ENCODE measurements at regions not wholly inside any gene's neighbourhood (a gene's known extent, or its start where the extent isn't known, plus 50 kb on each side); places are given as distances from the start of the nearest gene placed in this dataset.

DNA sequence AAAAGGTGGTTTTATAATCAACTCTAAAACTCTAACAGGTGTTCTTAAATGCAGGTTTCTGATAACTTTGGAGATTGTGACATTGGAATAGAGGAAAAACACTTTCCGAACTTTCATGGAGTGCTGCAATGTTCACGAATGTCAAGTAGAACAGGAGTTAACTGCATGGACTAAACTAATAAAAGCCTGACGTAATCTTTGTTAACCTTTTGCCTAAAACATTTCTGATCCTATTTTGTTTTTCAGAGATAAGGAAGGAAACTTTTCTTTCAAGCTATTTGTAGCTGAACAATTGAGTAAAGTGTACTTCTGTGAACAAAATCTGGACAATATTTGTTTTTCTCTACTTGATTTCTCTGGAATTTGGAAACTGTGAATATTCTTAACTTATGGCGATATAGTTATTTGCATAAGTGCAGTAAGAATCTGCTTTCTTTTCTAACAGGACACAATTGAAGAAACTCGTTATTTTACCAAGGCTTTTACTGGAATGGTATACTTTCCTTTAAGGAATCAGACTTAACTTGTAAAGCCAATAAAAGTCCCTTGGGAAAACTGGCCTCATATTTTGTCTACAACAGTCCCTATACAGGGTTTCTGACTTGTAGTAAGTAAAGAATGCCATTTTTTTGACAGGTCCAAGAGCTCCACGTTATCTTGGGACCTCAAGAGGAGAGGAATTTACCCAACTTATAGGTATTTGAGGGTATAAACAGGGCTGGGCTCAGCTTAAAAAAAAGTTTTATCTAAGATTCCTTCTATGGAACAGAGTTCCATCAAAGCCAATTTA, 154.7 kb downstream of the NXNL2 start:
- H3K9me3 ChIP-seq = peaks cover 0 to 11% (median 6%) of the 10 kb centered on the region in 8 donors
- no peaks in the 10 kb centered on the region for H3K4me1 ChIP-seq

DNA sequence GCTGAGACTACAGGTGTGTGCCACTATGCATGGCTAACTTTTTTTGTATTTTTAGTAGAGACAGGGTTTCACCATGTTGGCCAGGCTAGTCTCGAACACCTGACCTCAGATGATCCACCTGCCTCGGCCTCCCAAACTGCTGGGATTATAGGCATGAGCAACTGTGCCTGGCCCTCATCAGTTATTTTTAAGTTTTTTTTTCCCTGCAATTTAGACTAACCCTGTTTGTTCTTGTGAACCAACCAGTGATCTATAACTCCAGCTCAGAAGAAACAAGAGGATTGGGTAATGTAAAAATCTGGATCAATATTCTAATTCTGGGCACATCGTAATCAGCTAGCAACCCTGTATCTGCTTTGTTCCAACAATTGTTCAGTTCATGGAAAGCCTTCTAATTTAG, 155.7 kb downstream of the NXNL2 start:
- TF ChIP-seq, protein P1, sequence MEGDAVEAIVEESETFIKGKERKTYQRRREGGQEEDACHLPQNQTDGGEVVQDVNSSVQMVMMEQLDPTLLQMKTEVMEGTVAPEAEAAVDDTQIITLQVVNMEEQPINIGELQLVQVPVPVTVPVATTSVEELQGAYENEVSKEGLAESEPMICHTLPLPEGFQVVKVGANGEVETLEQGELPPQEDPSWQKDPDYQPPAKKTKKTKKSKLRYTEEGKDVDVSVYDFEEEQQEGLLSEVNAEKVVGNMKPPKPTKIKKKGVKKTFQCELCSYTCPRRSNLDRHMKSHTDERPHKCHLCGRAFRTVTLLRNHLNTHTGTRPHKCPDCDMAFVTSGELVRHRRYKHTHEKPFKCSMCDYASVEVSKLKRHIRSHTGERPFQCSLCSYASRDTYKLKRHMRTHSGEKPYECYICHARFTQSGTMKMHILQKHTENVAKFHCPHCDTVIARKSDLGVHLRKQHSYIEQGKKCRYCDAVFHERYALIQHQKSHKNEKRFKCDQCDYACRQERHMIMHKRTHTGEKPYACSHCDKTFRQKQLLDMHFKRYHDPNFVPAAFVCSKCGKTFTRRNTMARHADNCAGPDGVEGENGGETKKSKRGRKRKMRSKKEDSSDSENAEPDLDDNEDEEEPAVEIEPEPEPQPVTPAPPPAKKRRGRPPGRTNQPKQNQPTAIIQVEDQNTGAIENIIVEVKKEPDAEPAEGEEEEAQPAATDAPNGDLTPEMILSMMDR (IDR thresholded peaks at IDR 0.05 in 8 of 11, conservative IDR thresholded peaks at IDR 0.05 in 3 of 11) = no peak
- TF ChIP-seq POLR2AphosphoS5 (IDR thresholded peaks at IDR 0.05) = no peak
- TF ChIP-seq POLR2A (IDR thresholded peaks at IDR 0.05) = no peak
- WGBS, 5 donors = 83 to 97% (median 89%) methylated on average over 3 of the region's 3 CpGs
- no peak for DNase-seq
- Histone ChIP-seq H3K27ac (no peak overlapping the region), H3K4me1 (no peaks in the 10 kb centered on the region), H3K9me3 (peaks cover 0 to 11% (median 6%) of the 10 kb centered on the region in 8 donors), H3K4me3 (no peak overlapping the region), H3K36me3 (no peaks in the 10 kb centered on the region), H3K27me3 (replicated peaks in 1 of 7) (peaks cover 0 to 10% (median 0%) of the 10 kb centered on the region in 7 donors)
- intact Hi-C loops (cut with DNase I; ENCODE audit: low total_unique reads) = no loop called here

More for the DNA sequence above, 154.7 kb downstream of the NXNL2 start:
- no peak for DNase-seq
- 81 to 90% (median 83%) methylated on average over 6 of the region's 6 CpGs for WGBS, 5 donors
- no peak overlapping the region for H3K27ac ChIP-seq
- intact Hi-C loops (cut with DNase I; ENCODE audit: low total_unique reads) = no loop called here
- H3K36me3 ChIP-seq = no peaks in the 10 kb centered on the region
- TF ChIP-seq POLR2AphosphoS5 (IDR thresholded peaks at IDR 0.05) = no peak
- TF ChIP-seq POLR2A (IDR thresholded peaks at IDR 0.05) = no peak
- TF ChIP-seq, protein P1 (IDR thresholded peaks at IDR 0.05 in 8 of 11, conservative IDR thresholded peaks at IDR 0.05 in 3 of 11) = no peak
- peaks cover 0 to 3% (median 0%) of the 10 kb centered on the region in 7 donors for H3K27me3 ChIP-seq (replicated peaks in 1 of 7)
- no peak overlapping the region for H3K4me3 ChIP-seq

DNA sequence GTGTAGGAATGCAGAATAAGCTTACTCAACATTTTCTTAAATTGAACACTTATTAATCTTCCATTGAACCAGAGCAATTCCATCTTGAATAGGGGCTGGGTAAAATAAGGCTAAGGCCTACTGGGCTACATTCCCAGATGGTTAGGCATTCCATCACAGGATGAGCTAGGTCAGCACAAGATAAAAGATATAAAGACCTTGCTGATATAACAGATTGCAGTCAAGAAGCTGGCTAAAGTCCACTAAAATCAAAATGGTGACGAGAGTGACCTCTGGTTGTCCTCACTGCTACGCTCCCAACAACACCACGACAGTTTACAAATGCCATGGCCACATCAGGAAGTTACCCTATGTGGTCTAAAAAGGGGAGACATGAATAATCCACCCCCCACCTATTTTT, 156.1 kb downstream of the NXNL2 start:
- Histone ChIP-seq H3K4me3 (no peak overlapping the region), H3K9me3 (peaks cover 0 to 11% (median 6%) of the 10 kb centered on the region in 8 donors), H3K36me3 (no peaks in the 10 kb centered on the region), H3K27ac (no peak overlapping the region), H3K27me3 (replicated peaks in 1 of 7) (peaks cover 0 to 12% (median 0%) of the 10 kb centered on the region in 7 donors), H3K4me1 (no peaks in the 10 kb centered on the region)
- intact Hi-C loops (cut with DNase I; ENCODE audit: low total_unique reads) = no loop called here
- 63 to 85% (median 73%) methylated on average over 3 of the region's 3 CpGs for WGBS, 5 donors
- TF ChIP-seq, protein P1 (IDR thresholded peaks at IDR 0.05 in 8 of 11, conservative IDR thresholded peaks at IDR 0.05 in 3 of 11) = no peak
- no peak for TF ChIP-seq POLR2AphosphoS5 (IDR thresholded peaks at IDR 0.05)
- no peak for TF ChIP-seq POLR2A (IDR thresholded peaks at IDR 0.05)
- no peak for DNase-seq

DNA sequence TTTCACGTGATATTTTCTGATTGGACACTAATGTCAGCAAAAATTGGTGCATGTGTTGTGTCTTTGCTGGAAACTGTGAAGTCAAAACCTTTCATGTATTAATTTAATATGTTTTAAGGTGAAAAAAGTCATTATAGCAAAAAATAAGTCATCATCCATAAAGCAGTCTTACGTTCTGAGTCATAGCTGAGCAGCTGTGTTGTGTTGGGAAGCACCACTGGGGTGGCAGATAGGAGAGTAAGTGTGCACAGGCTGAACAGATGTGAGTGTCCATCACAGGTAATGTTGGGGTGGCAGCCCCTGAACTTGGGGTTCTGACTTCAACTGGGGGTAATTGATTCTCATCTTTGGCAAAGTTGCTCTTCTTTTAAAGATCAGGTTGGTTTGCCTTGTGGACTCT, 156.8 kb downstream of the NXNL2 start:
- peaks cover 0 to 11% (median 6%) of the 10 kb centered on the region in 8 donors for H3K9me3 ChIP-seq
- WGBS, 5 donors = 70 to 96% (median 80%) methylated on average over 2 of the region's 2 CpGs
- intact Hi-C loops (cut with DNase I; ENCODE audit: low total_unique reads) = no loop called here

More for the DNA sequence above, 156.8 kb downstream of the NXNL2 start:
- H3K36me3 ChIP-seq = no peaks in the 10 kb centered on the region
- no peak for TF ChIP-seq POLR2AphosphoS5 (IDR thresholded peaks at IDR 0.05)
- TF ChIP-seq POLR2A (IDR thresholded peaks at IDR 0.05) = no peak
- TF ChIP-seq, protein P1 (IDR thresholded peaks at IDR 0.05 in 8 of 11, conservative IDR thresholded peaks at IDR 0.05 in 3 of 11) = no peak
- no peak for DNase-seq
- H3K27ac ChIP-seq = no peak overlapping the region
- H3K4me3 ChIP-seq = no peak overlapping the region
- peaks cover 0 to 19% (median 0%) of the 10 kb centered on the region in 7 donors for H3K27me3 ChIP-seq (replicated peaks in 1 of 7)
- H3K4me1 ChIP-seq = no peaks in the 10 kb centered on the region

Data from spleen (tissue), 11 donors.